ENCODE measurements at regions not wholly inside any gene's neighbourhood (a gene's known extent, or its start where the extent isn't known, plus 50 kb on each side); places are given as distances from the start of the nearest gene placed in this dataset.

GRCh38 chr4:54384563-54384962, 155.5 kb downstream of the PDGFRA start:
- no peak for DNase-seq (ENCODE audit: low read depth, low spot score)
- CTCF ChIA-PET = interaction anchor here (0.9 to 1.0 kb wide), 2 partner anchors 12 to 54 kb away, joined by 3 to 5 read pairs; no protein-coding TSS in a partner anchor
- POLR2A ChIA-PET = no interaction called here
- TF ChIP-seq CTCF (IDR thresholded peaks at IDR 0.05; ENCODE audit: low read depth, low read length) = peak; percentile 35; the same call in 1 of the 2 replicates
- no peak overlapping the region for H3K27ac ChIP-seq (ENCODE audit: low read depth, low read length)
- no peak overlapping the region for H3K4me3 ChIP-seq (ENCODE audit: low read depth, low read length)
- H3K27me3 ChIP-seq (ENCODE audit: control insufficient read depth, insufficient read depth, low read length) = no peaks in the 10 kb centered on the region
- H3K9me3 ChIP-seq (ENCODE audit: control insufficient read depth, insufficient read depth, low read length) = no peaks in the 10 kb centered on the region

- Histone ChIP-seq H3K9me3 (ENCODE audit: control insufficient read depth, insufficient read depth, low read length) (no peaks in the 10 kb centered on the region), H3K27me3 (ENCODE audit: control insufficient read depth, insufficient read depth, low read length) (no peaks in the 10 kb centered on the region), H3K27ac (ENCODE audit: low read depth, low read length) (no peak overlapping the region), H3K4me3 (ENCODE audit: low read depth, low read length) (no peak overlapping the region)
- CTCF ChIA-PET = interaction anchor here (1.1 kb wide), 1 partner anchor 48 kb away, joined by 4 read pairs; no protein-coding TSS in a partner anchor
- DNase-seq (ENCODE audit: low read depth, low spot score) = no peak
- POLR2A ChIA-PET = no interaction called here
- TF ChIP-seq CTCF (IDR thresholded peaks at IDR 0.05; ENCODE audit: low read depth, low read length) = no peak
Observed at GRCh38 chr4:54386042-54386669, 157.1 kb downstream of the PDGFRA start.

GRCh38 chr4:54386693-54387092, 157.6 kb downstream of the PDGFRA start:
- no peak for TF ChIP-seq CTCF (IDR thresholded peaks at IDR 0.05; ENCODE audit: low read depth, low read length)
- Histone ChIP-seq H3K27ac (ENCODE audit: low read depth, low read length) (no peak overlapping the region), H3K27me3 (ENCODE audit: control insufficient read depth, insufficient read depth, low read length) (no peaks in the 10 kb centered on the region), H3K9me3 (ENCODE audit: control insufficient read depth, insufficient read depth, low read length) (no peaks in the 10 kb centered on the region), H3K4me3 (ENCODE audit: low read depth, low read length) (no peak overlapping the region)
- POLR2A ChIA-PET = no interaction called here
- DNase-seq (ENCODE audit: low read depth, low spot score) = no peak
- CTCF ChIA-PET = interaction anchor here (1.1 kb wide), 1 partner anchor 47 kb away, joined by 4 read pairs; no protein-coding TSS in a partner anchor

GRCh38 chr4:54390670-54391069, 161.6 kb downstream of the PDGFRA start:
- DNase-seq (ENCODE audit: low read depth, low spot score) = no peak
- ChIA-PET CTCF (no interaction called here), POLR2A (no interaction called here)
- Histone ChIP-seq H3K27ac (ENCODE audit: low read depth, low read length) (no peak overlapping the region), H3K9me3 (ENCODE audit: control insufficient read depth, insufficient read depth, low read length) (no peaks in the 10 kb centered on the region), H3K27me3 (ENCODE audit: control insufficient read depth, insufficient read depth, low read length) (no peaks in the 10 kb centered on the region), H3K4me3 (ENCODE audit: low read depth, low read length) (no peak overlapping the region)
- TF ChIP-seq CTCF (IDR thresholded peaks at IDR 0.05; ENCODE audit: low read depth, low read length) = no peak

- no peaks in the 10 kb centered on the region for H3K27me3 ChIP-seq (ENCODE audit: control insufficient read depth, insufficient read depth, low read length)
- POLR2A ChIA-PET = no interaction called here
- DNase-seq (ENCODE audit: low read depth, low spot score) = no peak
Observed at GRCh38 chr4:54391104-54391503, 162.0 kb downstream of the PDGFRA start.

More at GRCh38 chr4:54391104-54391503, 162.0 kb downstream of the PDGFRA start:
- no peak for TF ChIP-seq CTCF (IDR thresholded peaks at IDR 0.05; ENCODE audit: low read depth, low read length)
- no peak overlapping the region for H3K4me3 ChIP-seq (ENCODE audit: low read depth, low read length)
- CTCF ChIA-PET = no interaction called here
- H3K27ac ChIP-seq (ENCODE audit: low read depth, low read length) = no peak overlapping the region
- no peaks in the 10 kb centered on the region for H3K9me3 ChIP-seq (ENCODE audit: control insufficient read depth, insufficient read depth, low read length)
